Transverse colon (tissue), 4 donors: ENCODE measurements at regions not wholly inside any gene's neighbourhood (a gene's known extent, or its start where the extent isn't known, plus 50 kb on each side); places are given as distances from the start of the nearest gene placed in this dataset.

ENCODE experiments used
- CTCF ChIP-seq, 5 experiments: fragments of 200-600 bp in 3 of 5; fragments of 450-650 bp in 2 of 5; sonication (generic) in 3 of 5; IDR thresholded peaks; 1 replicate in 2 of 5; 2 replicates in 3 of 5; pipeline ENCODE4 v1.5.1; 2016 to 2017; ENCODE audit warnings: antibody characterized with exemption in 5 of 5, inconsistent platforms in 3 of 5, mild to moderate bottlenecking in 2 of 5, moderate library complexity in 1 of 5
- POLR2A ChIP-seq: fragments of 450-650 bp; IDR thresholded peaks from one replicate; pipeline ENCODE4 v1.6.1; 2016; ENCODE audit warnings: antibody characterized with exemption, mild to moderate bottlenecking, moderate library complexity
- POLR2AphosphoS5 ChIP-seq, 3 donors: sonication (generic); formaldehyde crosslinking; IDR thresholded peaks; one replicate each; pipeline ENCODE4 v1.6.1; 2016; ENCODE audit warnings: antibody characterized with exemption in 3 of 3

- no peak for TF ChIP-seq POLR2A
- no peak for TF ChIP-seq CTCF (IDR thresholded peaks at IDR 0.05)
- TF ChIP-seq POLR2AphosphoS5 (IDR thresholded peaks at IDR 0.05): no peak
These were observed 72.7 kb downstream of the FANCF start for GRCh38 chr11:22552885-22553284.
